K562 (cell line): ENCODE measurements at regions not wholly inside any gene's neighbourhood (a gene's known extent, or its start where the extent isn't known, plus 50 kb on each side); places are given as distances from the start of the nearest gene placed in this dataset.

Experiments
- ATAC-seq: fragments of 200-7000 bp; cut with Tn5 transposase; 3 replicates; pipeline ENCODE4 v1.9.1; 2020; ENCODE audit warnings: moderate library complexity
- BruUV-seq: library from RNA; stranded (reverse); fragments of 400-500 nt; replicated peaks from 2 replicates; lab custom pipeline; 2021; lab: Mats Ljungman, UMichigan
- CTCF ChIA-PET: fragments of 300-600 bp; formaldehyde crosslinking; extraction: SDS; loops from one replicate; lab custom pipeline; 2021; ENCODE audit warnings: low intra/inter-chr PET ratio; lab: Yijun Ruan, JAX
- POLR2A ChIA-PET: fragments of 300-600, 350-650 bp; sonication (Branson Sonifier 250); formaldehyde crosslinking; extraction: SDS; loops from one replicate; lab custom pipeline; 2021; ENCODE audit warnings: antibody characterized with exemption, inconsistent platforms; lab: Yijun Ruan, JAX
- DNase-seq, 4 experiments: peaks; one replicate each; pipeline versions ENCODE4 v3.0.0 to v3.0.0-alpha.2; 2011 to 2018; ENCODE audit warnings: low spot score in 3 of 4, mixed read lengths in 3 of 4; ENCODE audit errors: extremely low read depth in 1 of 4
- FAIRE-seq: peaks from 2 replicates; lab custom pipeline; 2011; peaks lifted over from hg19 to GRCh38; lab: Jason Lieb, UNC
- H2AFZ ChIP-seq: 2 replicates; pipeline ENCODE4 v1.6.0; 2011; ENCODE audit warnings: low read depth, low read length, control low read depth, inconsistent platforms
- H3K27ac ChIP-seq: fragments of 200-600 bp; 3 replicates; pipeline ENCODE4 v1.8.0; 2011; ENCODE audit warnings: low read depth, mild to moderate bottlenecking, control low read depth, inconsistent platforms, low read length, moderate library complexity, mixed read lengths; ENCODE audit errors: extremely low read depth
- H3K27me3 ChIP-seq, 2 experiments: fragments of 300-600 bp in 1 of 2; 2 replicates in 1 of 2; 3 replicates in 1 of 2; pipeline versions ENCODE4 v1.6.0 to v1.8.0; 2011; ENCODE audit warnings: inconsistent platforms in 2 of 2, low read length in 2 of 2, mild to moderate bottlenecking in 1 of 2, mixed read lengths in 1 of 2, moderate library complexity in 1 of 2; ENCODE audit not compliant: control insufficient read depth in 2 of 2, insufficient read depth in 2 of 2
- H3K36me3 ChIP-seq: fragments of 300-600 bp; 3 replicates; pipeline ENCODE4 v1.8.0; 2011; ENCODE audit warnings: mild to moderate bottlenecking, low read length, inconsistent platforms; ENCODE audit not compliant: control insufficient read depth, insufficient read depth
- H3K4me1 ChIP-seq, 2 experiments: fragments of 200-600 bp in 1 of 2; replicated peaks in 1 of 2; 2 replicates in 1 of 2; 3 replicates in 1 of 2; pipeline versions ENCODE4 v1.5.1 to v1.8.0; 2011; ENCODE audit warnings: inconsistent platforms in 2 of 2, low read length in 2 of 2, mild to moderate bottlenecking in 1 of 2, mixed read lengths in 1 of 2, moderate library complexity in 1 of 2; ENCODE audit not compliant: control insufficient read depth in 2 of 2, insufficient read depth in 2 of 2
- H3K4me2 ChIP-seq: 2 replicates; pipeline ENCODE4 v1.6.1; 2011; ENCODE audit warnings: low read length, control low read depth, inconsistent platforms, mixed read lengths; ENCODE audit not compliant: insufficient read depth
- H3K4me3 ChIP-seq: fragments of 200-600 bp; sonication (generic), shearing (Covaris generic); 2 replicates; pipeline ENCODE4 v1.5.1; 2016; ENCODE audit warnings: control low read depth, inconsistent platforms
- H3K79me2 ChIP-seq: fragments of 200-600 bp; 3 replicates; pipeline ENCODE4 v1.8.0; 2011; ENCODE audit warnings: low read length, inconsistent platforms; ENCODE audit not compliant: control insufficient read depth, insufficient read depth
- H3K9ac ChIP-seq, 2 experiments: 2 replicates each; pipeline versions ENCODE4 v1.6.0 to v1.6.1; 2011; ENCODE audit warnings: low read depth in 2 of 2, low read length in 2 of 2, control low read depth in 1 of 2, inconsistent platforms in 1 of 2, mild to moderate bottlenecking in 1 of 2, mixed read lengths in 1 of 2; ENCODE audit not compliant: insufficient read depth in 1 of 2
- H3K9me1 ChIP-seq: one replicate; pipeline ENCODE4 v1.6.0; 2011; ENCODE audit warnings: inconsistent platforms, mild to moderate bottlenecking, low read length, moderate library complexity; ENCODE audit not compliant: control insufficient read depth, insufficient read depth
- H3K9me3 ChIP-seq: replicated peaks from 2 replicates; pipeline ENCODE4 v1.5.1; 2011; ENCODE audit warnings: low read depth, low read length, inconsistent platforms; ENCODE audit not compliant: control insufficient read depth, insufficient read depth
- H4K20me1 ChIP-seq: replicated peaks from 2 replicates; pipeline ENCODE4 v1.6.1; 2011; ENCODE audit warnings: low read length, inconsistent platforms, mixed read lengths; ENCODE audit not compliant: control insufficient read depth, insufficient read depth
- BACH1 ChIP-seq: fragments of 200-800 bp; sonication (Bioruptor generic); IDR thresholded peaks from 2 replicates; pipeline ENCODE4 v1.6.1; 2016; ENCODE audit warnings: missing genetic modification characterization, missing compliant biosample characterization
- CBX1 ChIP-seq: sonication (generic); IDR thresholded peaks from 2 replicates; pipeline ENCODE4 v1.6.1; 2016; ENCODE audit warnings: antibody characterized with exemption, low read depth, mild to moderate bottlenecking
- CCNT2 ChIP-seq: IDR thresholded peaks from 2 replicates; pipeline ENCODE4 v1.6.1; 2011; ENCODE audit warnings: borderline replicate concordance, low read depth, mild to moderate bottlenecking, moderate library complexity, mixed read lengths, low read length; ENCODE audit not compliant: insufficient read length; ENCODE audit errors: extremely low read depth
- FOXA1 ChIP-seq: fragments of 450-650 bp; IDR thresholded peaks from 2 replicates; pipeline ENCODE4 v1.6.1; 2016; ENCODE audit warnings: mild to moderate bottlenecking, borderline replicate concordance
- JUND ChIP-seq, 2 experiments: IDR thresholded peaks; 2 replicates in 1 of 2; 3 replicates in 1 of 2; pipeline ENCODE4 v1.6.1; 2011; ENCODE audit warnings: borderline replicate concordance in 2 of 2, low read depth in 2 of 2, low read length in 2 of 2, improper control_type of control experiment in 1 of 2, missing biosample characterization in 1 of 2, missing genetic modification characterization in 1 of 2, missing genetic modification reagents in 1 of 2
- NFIC ChIP-seq: fragments of 450-650 bp; IDR thresholded peaks from 2 replicates; pipeline ENCODE4 v1.6.1; 2017; ENCODE audit warnings: mild to moderate bottlenecking, inconsistent platforms
- SOX6 ChIP-seq: fragments of 450-650 bp; IDR thresholded peaks from 2 replicates; pipeline ENCODE4 v1.6.1; 2014; ENCODE audit warnings: mild to moderate bottlenecking
- ZBTB1 ChIP-seq: sonication (generic); formaldehyde crosslinking; IDR thresholded peaks from 2 replicates; pipeline ENCODE4 v1.8.1; 2023; ENCODE audit warnings: missing genetic modification reagents, low read depth, mild to moderate bottlenecking, borderline replicate concordance
- ZBTB7A ChIP-seq: IDR thresholded peaks from 2 replicates; pipeline ENCODE4 v1.6.1; 2011; ENCODE audit warnings: low read depth, mild to moderate bottlenecking, low read length, moderate library complexity, borderline replicate concordance; ENCODE audit not compliant: control insufficient read depth
- ZNF217 ChIP-seq: sonication (generic); formaldehyde crosslinking; IDR thresholded peaks from 2 replicates; pipeline ENCODE4 v1.8.0; 2022; ENCODE audit warnings: mild to moderate bottlenecking, missing genetic modification reagents
- WGBS: fragments of 100-300 bp; shearing (Covaris generic); methylation state at CpG from one replicate; pipeline ENCODE4 v1.1.6; 2016; ENCODE audit warnings: low coverage, mixed read lengths; ENCODE audit not compliant: insufficient coverage; ENCODE audit errors: missing lambda C conversion rate; 5-methylcytosine and 5-hydroxymethylcytosine counted together
- in situ Hi-C: fragments of 300-500 bp; cut with MboI; formaldehyde crosslinking; loops from 4 replicates; pipeline ENCODE4 v1.15.0; 2018; ENCODE audit warnings: inconsistent platforms, mixed read lengths
- intact Hi-C: fragments of 100-400 bp; cut with micrococcal nuclease; formaldehyde crosslinking; loops from 2 replicates; pipeline ENCODE4 v1.14.2; 2022
- TF ChIP-seq, protein P1 (sequence below), 3 experiments: IDR thresholded peaks in 2 of 3; conservative IDR thresholded peaks in 1 of 3; 2 replicates each; pipeline ENCODE4 v1.5.1; 2011 to 2012; ENCODE audit warnings: low read length in 3 of 3, mild to moderate bottlenecking in 3 of 3, control low read depth in 2 of 3, improper control_type of control experiment in 1 of 3, inconsistent platforms in 1 of 3, low read depth in 1 of 3, mixed read lengths in 1 of 3, moderate library complexity in 1 of 3; ENCODE audit not compliant: insufficient read depth in 2 of 3
- TF ChIP-seq, protein P2 (sequence below): fragments of 250-450 bp; sonication (Bioruptor Pico); IDR thresholded peaks from 2 replicates; pipeline ENCODE4 v1.8.0; 2022; ENCODE audit warnings: moderate library complexity, mild to moderate bottlenecking, inconsistent platforms
- TF ChIP-seq, protein P3 (sequence below): IDR thresholded peaks from 2 replicates; pipeline ENCODE4 v1.6.1; 2011; ENCODE audit warnings: borderline replicate concordance, low read depth, mild to moderate bottlenecking, moderate library complexity, low read length; ENCODE audit not compliant: insufficient read depth, poor library complexity, severe bottlenecking

DNA sequence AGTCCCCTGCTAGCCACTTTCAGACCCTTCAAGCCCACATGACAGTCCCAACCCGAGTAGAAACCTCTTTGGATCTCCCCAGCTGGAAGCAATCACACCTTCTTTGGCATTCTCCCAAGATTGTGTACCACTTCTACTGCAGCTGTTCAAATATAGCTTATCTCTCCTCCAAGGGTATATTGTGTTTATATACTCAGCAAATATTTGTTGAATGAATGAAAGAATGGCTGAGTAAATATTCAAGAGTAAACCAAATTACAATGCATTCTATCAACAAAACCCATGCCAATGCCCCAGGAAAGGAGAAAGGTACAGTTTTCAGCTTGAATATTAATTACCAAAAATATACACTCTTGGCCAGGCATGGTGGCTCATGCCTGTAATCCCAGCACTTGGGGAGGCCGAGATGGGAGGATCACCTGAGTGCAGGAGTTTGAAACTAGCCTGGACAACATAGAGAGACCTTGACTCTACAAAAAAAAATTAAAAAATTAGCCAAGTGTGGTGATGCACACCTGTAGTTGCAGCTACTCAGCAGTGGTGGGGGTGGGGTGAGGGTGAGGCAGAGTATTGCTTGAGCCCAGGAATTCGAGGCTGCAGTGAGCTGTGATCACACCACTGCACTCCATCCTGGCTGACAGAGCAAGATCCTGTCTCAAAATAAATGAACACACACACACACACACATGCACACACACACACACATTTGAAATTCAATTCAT is 68.5 kb downstream of the NIBAN1 start:
- no peaks in the 10 kb centered on the region for H3K36me3 ChIP-seq
- H3K9ac ChIP-seq: no peak overlapping the region
- H3K27me3 ChIP-seq: no peaks in the 10 kb centered on the region
- in situ Hi-C loops: no loop called here
- H3K4me2 ChIP-seq: no peak overlapping the region
- no peak for DNase-seq
- H3K4me3 ChIP-seq: no peak overlapping the region
- H2AFZ ChIP-seq: no peak overlapping the region
- ChIA-PET POLR2A (interaction anchor here (0.6 to 0.7 kb wide), 2 partner anchors 317 to 385 kb away, joined by 3 read pairs; no protein-coding TSS in a partner anchor), CTCF (no interaction called here)
- no TSS peak for BruUV-seq
- peak; percentile 37 for FAIRE-seq
- H3K79me2 ChIP-seq: no peaks in the 10 kb centered on the region; the same call in 2 of the 3 replicates
- no peak overlapping the region for H3K27ac ChIP-seq
- no peak for ATAC-seq
- 36% methylated on average over 3 of the region's 3 CpGs for WGBS
- no peaks in the 10 kb centered on the region for H3K9me3 ChIP-seq
- intact Hi-C loops: no loop called here
- no peaks in the 10 kb centered on the region; a peak in 1 of 5 replicates for H3K4me1 ChIP-seq
- H4K20me1 ChIP-seq: no peaks in the 10 kb centered on the region
- no peaks in the 10 kb centered on the region for H3K9me1 ChIP-seq
- TF ChIP-seq NFIC: peak; percentile 33; the same call in 1 of the 2 replicates
- no peak for TF ChIP-seq SOX6
- TF ChIP-seq, protein P1, sequence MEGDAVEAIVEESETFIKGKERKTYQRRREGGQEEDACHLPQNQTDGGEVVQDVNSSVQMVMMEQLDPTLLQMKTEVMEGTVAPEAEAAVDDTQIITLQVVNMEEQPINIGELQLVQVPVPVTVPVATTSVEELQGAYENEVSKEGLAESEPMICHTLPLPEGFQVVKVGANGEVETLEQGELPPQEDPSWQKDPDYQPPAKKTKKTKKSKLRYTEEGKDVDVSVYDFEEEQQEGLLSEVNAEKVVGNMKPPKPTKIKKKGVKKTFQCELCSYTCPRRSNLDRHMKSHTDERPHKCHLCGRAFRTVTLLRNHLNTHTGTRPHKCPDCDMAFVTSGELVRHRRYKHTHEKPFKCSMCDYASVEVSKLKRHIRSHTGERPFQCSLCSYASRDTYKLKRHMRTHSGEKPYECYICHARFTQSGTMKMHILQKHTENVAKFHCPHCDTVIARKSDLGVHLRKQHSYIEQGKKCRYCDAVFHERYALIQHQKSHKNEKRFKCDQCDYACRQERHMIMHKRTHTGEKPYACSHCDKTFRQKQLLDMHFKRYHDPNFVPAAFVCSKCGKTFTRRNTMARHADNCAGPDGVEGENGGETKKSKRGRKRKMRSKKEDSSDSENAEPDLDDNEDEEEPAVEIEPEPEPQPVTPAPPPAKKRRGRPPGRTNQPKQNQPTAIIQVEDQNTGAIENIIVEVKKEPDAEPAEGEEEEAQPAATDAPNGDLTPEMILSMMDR (IDR thresholded peaks at IDR 0.05 in 2 of 3, conservative IDR thresholded peaks at IDR 0.05 in 1 of 3; ENCODE audit: insufficient read depth in 2 of 3, low read depth in 1 of 3, low read length in 3 of 3): no peak
- no peak for TF ChIP-seq BACH1
- TF ChIP-seq, protein P2, sequence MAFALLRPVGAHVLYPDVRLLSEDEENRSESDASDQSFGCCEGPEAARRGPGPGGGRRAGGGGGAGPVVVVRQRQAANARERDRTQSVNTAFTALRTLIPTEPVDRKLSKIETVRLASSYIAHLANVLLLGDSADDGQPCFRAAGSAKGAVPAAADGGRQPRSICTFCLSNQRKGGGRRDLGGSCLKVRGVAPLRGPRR (CRISPR knock-in tag): no peak
- no peak for TF ChIP-seq ZBTB1 (CRISPR knock-in tag)
- TF ChIP-seq ZNF217: no peak
- TF ChIP-seq JUND (IDR thresholded peaks at IDR 0.05; ENCODE audit: borderline replicate concordance, low read depth, low read length): no peak
- no peak for TF ChIP-seq JUND (tag; IDR thresholded peaks at IDR 0.05; ENCODE audit: borderline replicate concordance, low read depth, low read length)
- no peak for TF ChIP-seq CBX1
- peak; percentile 50; the same call in 1 of the 2 replicates for TF ChIP-seq FOXA1
- no peak for TF ChIP-seq CCNT2
- TF ChIP-seq, protein P3, sequence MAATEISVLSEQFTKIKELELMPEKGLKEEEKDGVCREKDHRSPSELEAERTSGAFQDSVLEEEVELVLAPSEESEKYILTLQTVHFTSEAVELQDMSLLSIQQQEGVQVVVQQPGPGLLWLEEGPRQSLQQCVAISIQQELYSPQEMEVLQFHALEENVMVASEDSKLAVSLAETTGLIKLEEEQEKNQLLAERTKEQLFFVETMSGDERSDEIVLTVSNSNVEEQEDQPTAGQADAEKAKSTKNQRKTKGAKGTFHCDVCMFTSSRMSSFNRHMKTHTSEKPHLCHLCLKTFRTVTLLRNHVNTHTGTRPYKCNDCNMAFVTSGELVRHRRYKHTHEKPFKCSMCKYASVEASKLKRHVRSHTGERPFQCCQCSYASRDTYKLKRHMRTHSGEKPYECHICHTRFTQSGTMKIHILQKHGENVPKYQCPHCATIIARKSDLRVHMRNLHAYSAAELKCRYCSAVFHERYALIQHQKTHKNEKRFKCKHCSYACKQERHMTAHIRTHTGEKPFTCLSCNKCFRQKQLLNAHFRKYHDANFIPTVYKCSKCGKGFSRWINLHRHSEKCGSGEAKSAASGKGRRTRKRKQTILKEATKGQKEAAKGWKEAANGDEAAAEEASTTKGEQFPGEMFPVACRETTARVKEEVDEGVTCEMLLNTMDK: no peak
- TF ChIP-seq ZBTB7A: no peak
